WTC11 (cell line): ENCODE measurements at regions not wholly inside any gene's neighbourhood (a gene's known extent, or its start where the extent isn't known, plus 50 kb on each side); places are given as distances from the start of the nearest gene placed in this dataset.
A peak's percentile ranks its signal among the peaks of the same experiment; 100 is the strongest.

ENCODE experiments used
- ATAC-seq: fragments of 200-7000 bp; cut with Tn5 transposase; 2 replicates; pipeline ENCODE4 v1.10.0; 2021; ENCODE audit warnings: mild to moderate bottlenecking, moderate library complexity
- CTCF ChIA-PET: fragments of 300-600 bp; sonication (Branson Sonifier 250); formaldehyde crosslinking; loops from one replicate; lab custom pipeline; 2021; ENCODE audit warnings: antibody characterized with exemption; lab: Charles Lee
- POLR2A ChIA-PET: fragments of 350-600 bp; sonication (Branson Sonifier 250); formaldehyde crosslinking; loops from one replicate; lab custom pipeline; 2021; ENCODE audit warnings: antibody characterized with exemption; lab: Charles Lee
- DNase-seq: peaks from one replicate; pipeline ENCODE4 v3.0.0; 2021; ENCODE audit warnings: low spot score
- H3K27ac Mint-ChIP-seq: 2 replicates; pipeline ENCODE4 v1.8.0; 2021; ENCODE audit warnings: mixed read lengths
- H3K27me3 Mint-ChIP-seq: 2 replicates; pipeline ENCODE4 v1.8.0; 2021; ENCODE audit warnings: low read depth, mild to moderate bottlenecking, moderate library complexity, mixed read lengths
- H3K36me3 Mint-ChIP-seq: 2 replicates; pipeline ENCODE4 v1.8.0; 2021; ENCODE audit warnings: mixed read lengths
- H3K4me1 Mint-ChIP-seq: 2 replicates; pipeline ENCODE4 v1.8.0; 2022; ENCODE audit warnings: mixed read lengths
- H3K4me3 Mint-ChIP-seq: 2 replicates; pipeline ENCODE4 v1.8.0; 2021; ENCODE audit warnings: mild to moderate bottlenecking, moderate library complexity, mixed read lengths
- H3K9me3 Mint-ChIP-seq: 2 replicates; pipeline ENCODE4 v1.8.0; 2021; ENCODE audit warnings: mixed read lengths
- AFF4 ChIP-seq: sonication (generic); formaldehyde crosslinking; IDR thresholded peaks from 2 replicates; pipeline ENCODE4 v1.8.1; 2023; ENCODE audit warnings: mild to moderate bottlenecking, missing genetic modification reagents, borderline replicate concordance
- CBFB ChIP-seq: sonication (generic); formaldehyde crosslinking; IDR thresholded peaks from 2 replicates; pipeline ENCODE4 v1.8.1; 2022; ENCODE audit warnings: mild to moderate bottlenecking, low read depth, missing genetic modification reagents
- CREB1 ChIP-seq: sonication (generic); formaldehyde crosslinking; IDR thresholded peaks from 2 replicates; pipeline ENCODE4 v1.8.0; 2023; ENCODE audit warnings: mild to moderate bottlenecking, missing genetic modification reagents
- ELF4 ChIP-seq: sonication (generic); formaldehyde crosslinking; IDR thresholded peaks from 2 replicates; pipeline ENCODE4 v1.8.1; 2022; ENCODE audit warnings: low read depth, mild to moderate bottlenecking, moderate library complexity, missing genetic modification reagents
- FOXK1 ChIP-seq: sonication (generic); formaldehyde crosslinking; IDR thresholded peaks from 2 replicates; pipeline ENCODE4 v1.8.0; 2022; ENCODE audit warnings: mild to moderate bottlenecking, moderate library complexity, missing genetic modification reagents
- GRHL2 ChIP-seq: fragments of 250-450 bp; sonication (Bioruptor Pico); IDR thresholded peaks from 2 replicates; pipeline ENCODE4 v1.8.0; 2022; ENCODE audit warnings: mild to moderate bottlenecking, moderate library complexity; ENCODE audit not compliant: insufficient replicate concordance, severe bottlenecking
- IRF2 ChIP-seq: sonication (generic); formaldehyde crosslinking; IDR thresholded peaks from 2 replicates; pipeline ENCODE4 v1.8.0; 2022; ENCODE audit warnings: low read depth, missing genetic modification reagents, borderline replicate concordance
- MXD4 ChIP-seq: fragments of 250-450 bp; sonication (Bioruptor Pico); IDR thresholded peaks from 2 replicates; pipeline ENCODE4 v1.8.0; 2021; ENCODE audit warnings: mild to moderate bottlenecking, moderate library complexity, borderline replicate concordance
- NFE2L1 ChIP-seq: sonication (generic); formaldehyde crosslinking; IDR thresholded peaks from 2 replicates; pipeline ENCODE4 v1.8.1; 2023; ENCODE audit warnings: missing genetic modification reagents
- NR2C2 ChIP-seq: sonication (generic); formaldehyde crosslinking; IDR thresholded peaks from 2 replicates; pipeline ENCODE4 v1.8.0; 2022; ENCODE audit warnings: mild to moderate bottlenecking, missing genetic modification reagents
- PRRX2 ChIP-seq: fragments of 250-450 bp; sonication (Bioruptor Pico); IDR thresholded peaks from 2 replicates; pipeline ENCODE4 v1.8.0; 2021; ENCODE audit warnings: mild to moderate bottlenecking
- RELA ChIP-seq: sonication (generic); formaldehyde crosslinking; IDR thresholded peaks from 2 replicates; pipeline ENCODE4 v1.8.1; 2022; ENCODE audit warnings: missing genetic modification reagents, mild to moderate bottlenecking, borderline replicate concordance
- SMAD4 ChIP-seq: sonication (generic); formaldehyde crosslinking; IDR thresholded peaks from 2 replicates; pipeline ENCODE4 v1.8.0; 2022; ENCODE audit warnings: mild to moderate bottlenecking, missing genetic modification reagents
- SOX15 ChIP-seq: fragments of 250-450 bp; sonication (Bioruptor Pico); IDR thresholded peaks from 2 replicates; pipeline ENCODE4 v1.9.0; 2021; ENCODE audit warnings: mild to moderate bottlenecking
- USF2 ChIP-seq: sonication (generic); formaldehyde crosslinking; IDR thresholded peaks from 2 replicates; pipeline ENCODE4 v1.8.1; 2023; ENCODE audit warnings: mild to moderate bottlenecking, missing genetic modification reagents, moderate library complexity
- ZNF138 ChIP-seq: sonication (generic); formaldehyde crosslinking; conservative IDR thresholded peaks from 2 replicates; pipeline ENCODE4 v1.8.1; 2022; ENCODE audit warnings: mild to moderate bottlenecking, moderate library complexity, missing genetic modification reagents
- ZNF219 ChIP-seq: sonication (generic); formaldehyde crosslinking; IDR thresholded peaks from 2 replicates; pipeline ENCODE4 v1.8.0; 2023; ENCODE audit warnings: missing genetic modification reagents, mild to moderate bottlenecking, borderline replicate concordance
- ZNF416 ChIP-seq: fragments of 250-450 bp; sonication (Bioruptor Pico); IDR thresholded peaks from 2 replicates; pipeline ENCODE4 v1.9.0; 2021; ENCODE audit warnings: mild to moderate bottlenecking, inconsistent platforms
- ZNF532 ChIP-seq: fragments of 250-450 bp; sonication (Bioruptor Pico); IDR thresholded peaks from 2 replicates; pipeline ENCODE4 v1.9.0; 2021; ENCODE audit warnings: mild to moderate bottlenecking, borderline replicate concordance
- ZNF671 ChIP-seq: fragments of 250-450 bp; sonication (Bioruptor Pico); IDR thresholded peaks from 2 replicates; pipeline ENCODE4 v1.8.0; 2021; ENCODE audit warnings: mild to moderate bottlenecking
- TF ChIP-seq, protein P1 (sequence below): sonication (generic); formaldehyde crosslinking; IDR thresholded peaks from 2 replicates; pipeline ENCODE4 v1.8.0; 2022; ENCODE audit warnings: mild to moderate bottlenecking, missing genetic modification reagents

DNA sequence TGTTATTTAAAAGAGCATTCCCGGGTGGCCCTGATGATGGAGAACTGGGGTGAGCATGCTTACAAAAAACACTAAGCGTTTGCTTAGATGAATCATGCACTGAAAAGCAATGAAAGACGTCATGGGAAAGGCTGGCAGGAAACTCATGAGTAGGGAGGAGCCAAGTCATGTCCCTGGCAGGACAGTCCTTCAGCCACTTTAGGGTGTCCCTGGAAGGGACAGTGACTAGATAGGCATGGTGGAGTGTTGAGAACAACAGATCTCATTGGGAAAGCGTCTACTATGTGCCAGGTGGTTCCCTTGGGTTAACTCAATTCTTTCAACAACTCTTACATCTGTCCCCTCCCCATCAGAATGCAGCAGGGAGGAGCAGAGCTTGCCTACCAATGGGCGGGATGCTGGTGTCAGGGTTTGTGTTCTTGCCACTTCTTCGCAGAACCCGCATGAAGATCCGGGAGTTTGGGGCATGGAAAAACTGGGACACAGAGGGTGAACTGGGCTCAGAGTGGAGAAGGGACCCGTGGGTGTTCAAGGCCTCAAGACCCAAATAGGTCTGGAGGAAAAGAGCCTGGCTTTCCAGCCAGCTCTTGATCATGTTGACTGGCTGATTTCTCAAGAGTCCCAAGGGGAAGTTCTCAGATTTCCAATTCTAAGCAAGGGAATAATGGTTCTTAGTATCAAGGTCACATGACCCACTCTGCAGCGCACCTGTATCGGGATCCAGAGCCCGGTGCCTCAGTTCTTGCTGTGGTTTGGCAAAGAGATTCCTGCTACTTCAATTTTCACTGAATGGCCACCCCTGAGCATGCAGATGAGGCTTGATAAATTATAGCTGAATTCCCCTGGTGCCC is 653.9 kb upstream of the TBX3 start:
- H3K4me3 Mint-ChIP-seq = no peak overlapping the region
- POLR2A ChIA-PET = no interaction called here
- peak; percentile 51 for ATAC-seq
- peaks cover 22% of the 10 kb centered on the region for H3K4me1 Mint-ChIP-seq
- peaks cover 3% of the 10 kb centered on the region; the same call in 1 of the 2 replicates for H3K27me3 Mint-ChIP-seq
- H3K36me3 Mint-ChIP-seq = peaks cover 9% of the 10 kb centered on the region
- no peak for DNase-seq
- H3K27ac Mint-ChIP-seq = peak overlapping the region; percentile 27
- CTCF ChIA-PET = no interaction called here
- TF ChIP-seq NFE2L1 (no peak), CREB1 (CRISPR knock-in tag) (no peak), USF2 (peak; percentile 58)
- H3K9me3 Mint-ChIP-seq = peaks cover 14% of the 10 kb centered on the region

- no peak for ATAC-seq
- H3K27me3 Mint-ChIP-seq = peaks cover 3% of the 10 kb centered on the region; the same call in 1 of the 2 replicates
- no peak overlapping the region for H3K4me3 Mint-ChIP-seq
- no peak overlapping the region for H3K27ac Mint-ChIP-seq
- no peak for TF ChIP-seq ZNF416
- no peak for TF ChIP-seq ZNF138 (CRISPR knock-in tag)
- no peak for TF ChIP-seq SMAD4
- TF ChIP-seq CBFB (CRISPR knock-in tag) = no peak
- no peak for DNase-seq
- H3K36me3 Mint-ChIP-seq = no peaks in the 10 kb centered on the region
- CTCF ChIA-PET = no interaction called here
- POLR2A ChIA-PET = no interaction called here
- peaks cover 22% of the 10 kb centered on the region for H3K4me1 Mint-ChIP-seq
- peaks cover 2% of the 10 kb centered on the region for H3K9me3 Mint-ChIP-seq
These were observed 652.5 kb upstream of the TBX3 start for GRCh38 chr12:115336506-115336905.

DNA sequence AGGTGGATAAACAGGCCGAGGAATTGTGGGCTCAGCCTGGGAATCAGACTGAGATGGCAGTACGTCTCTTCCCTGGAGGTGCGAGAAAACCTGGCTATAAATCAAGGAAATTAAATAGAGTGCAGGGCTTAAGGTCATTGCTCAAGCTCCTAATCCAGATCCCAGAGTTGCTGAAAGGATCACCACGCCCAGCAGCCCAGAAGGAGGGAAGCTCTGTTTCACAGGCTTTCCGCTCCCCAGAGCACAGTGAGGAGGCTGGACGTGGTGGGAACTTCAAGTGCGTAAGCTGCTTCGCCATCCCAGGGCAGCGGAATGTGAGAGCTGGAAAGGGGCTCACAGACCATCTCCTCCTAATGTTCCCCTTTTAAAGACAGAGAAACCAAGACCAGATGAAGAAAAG is 651.6 kb upstream of the TBX3 start:
- CTCF ChIA-PET = interaction anchor here (1.7 kb wide), 1 partner anchor 122 kb away, joined by 3 read pairs; no protein-coding TSS in a partner anchor
- Mint-ChIP-seq H3K9me3 (no peaks in the 10 kb centered on the region), H3K4me3 (no peak overlapping the region)

More for the DNA sequence above, 651.6 kb upstream of the TBX3 start:
- TF ChIP-seq MXD4 (no peak), RELA (CRISPR knock-in tag) (no peak), SOX15 (CRISPR knock-in tag) (no peak), FOXK1 (CRISPR knock-in tag) (no peak), AFF4 (CRISPR knock-in tag) (no peak), ZNF219 (no peak), PRRX2 (CRISPR knock-in tag) (no peak), NR2C2 (CRISPR knock-in tag) (no peak), IRF2 (no peak), ZNF532 (no peak), GRHL2 (CRISPR knock-in tag) (no peak), ZNF671 (CRISPR knock-in tag) (no peak), ELF4 (CRISPR knock-in tag) (no peak), USF2 (no peak)
- TF ChIP-seq, protein P1, sequence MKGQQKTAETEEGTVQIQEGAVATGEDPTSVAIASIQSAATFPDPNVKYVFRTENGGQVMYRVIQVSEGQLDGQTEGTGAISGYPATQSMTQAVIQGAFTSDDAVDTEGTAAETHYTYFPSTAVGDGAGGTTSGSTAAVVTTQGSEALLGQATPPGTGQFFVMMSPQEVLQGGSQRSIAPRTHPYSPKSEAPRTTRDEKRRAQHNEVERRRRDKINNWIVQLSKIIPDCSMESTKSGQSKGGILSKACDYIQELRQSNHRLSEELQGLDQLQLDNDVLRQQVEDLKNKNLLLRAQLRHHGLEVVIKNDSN = no peak
- Mint-ChIP-seq H3K36me3 (no peaks in the 10 kb centered on the region), H3K4me1 (peaks cover 22% of the 10 kb centered on the region), H3K27ac (no peak overlapping the region), H3K27me3 (peaks cover 3% of the 10 kb centered on the region; the same call in 1 of the 2 replicates)
- DNase-seq = no peak
- POLR2A ChIA-PET = no interaction called here
- no peak for ATAC-seq
